ENCODE measurements at regions not wholly inside any gene's neighbourhood (a gene's known extent, or its start where the extent isn't known, plus 50 kb on each side); places are given as distances from the start of the nearest gene placed in this dataset.
"Not testable (repeated sequence)": the region's sequence is repeated elsewhere in the genome, so short reads cannot be mapped to it uniquely, and the experiment has no call there.

GRCh38 chr6:15158821-15159619 lies 86.8 kb upstream of the JARID2 start:
- no peak for DNase-seq

- DNase-seq, result no peak
Measured at GRCh38 chr6:15160812-15161211, 85.1 kb upstream of the JARID2 start.

GRCh38 chr6:15164855-15165254 lies 81.0 kb upstream of the JARID2 start:
- DNase-seq, result not testable (repeated sequence)

- no peak for DNase-seq
Measured at GRCh38 chr6:15166121-15166520, 79.7 kb upstream of the JARID2 start.

- no peak for DNase-seq
Measured at GRCh38 chr6:15170126-15170525, 75.7 kb upstream of the JARID2 start.

- DNase-seq, result peak in 1 of 5 donors; percentile 5
Measured at GRCh38 chr6:15171026-15171425, 74.8 kb upstream of the JARID2 start.

- DNase-seq, result no peak
Measured at GRCh38 chr6:15176816-15177370, 69.0 kb upstream of the JARID2 start.

GRCh38 chr6:15183979-15184378 lies 61.9 kb upstream of the JARID2 start:
- DNase-seq, result no peak

- peak in 1 of 5 donors; percentile 45 for DNase-seq
Measured at GRCh38 chr6:15184441-15184861, 61.4 kb upstream of the JARID2 start.

- DNase-seq, result not testable (repeated sequence)
Measured at GRCh38 chr6:15185111-15185510, 60.8 kb upstream of the JARID2 start.

- not testable (repeated sequence) for DNase-seq
Measured at GRCh38 chr6:15193451-15193850, 52.4 kb upstream of the JARID2 start.

GRCh38 chr6:15194453-15194852 lies 51.4 kb upstream of the JARID2 start:
- DNase-seq, result no peak
